Suprapubic skin (tissue), 4 donors: ENCODE measurements at regions not wholly inside any gene's neighbourhood (a gene's known extent, or its start where the extent isn't known, plus 50 kb on each side); places are given as distances from the start of the nearest gene placed in this dataset.

Experiments
- CTCF ChIP-seq, 2 donors: fragments of 200-600 bp in 1 of 2; fragments of 450-650 bp in 1 of 2; sonication (generic) in 1 of 2; IDR thresholded peaks; one replicate each; pipeline ENCODE4 v1.5.1; 2016 to 2019; ENCODE audit warnings: antibody characterized with exemption in 2 of 2, mild to moderate bottlenecking in 1 of 2, moderate library complexity in 1 of 2
- POLR2A ChIP-seq, 2 donors: fragments of 450-650 bp; IDR thresholded peaks; one replicate each; pipeline ENCODE4 v1.6.1; 2017; ENCODE audit warnings: antibody characterized with exemption in 2 of 2, mild to moderate bottlenecking in 2 of 2, moderate library complexity in 2 of 2
- POLR2AphosphoS5 ChIP-seq, 3 donors: sonication (generic); formaldehyde crosslinking; IDR thresholded peaks; one replicate each; pipeline ENCODE4 v1.6.1; 2017; ENCODE audit warnings: antibody characterized with exemption in 3 of 3

- TF ChIP-seq POLR2A (IDR thresholded peaks at IDR 0.05) (no peak), CTCF (IDR thresholded peaks at IDR 0.05) (no peak), POLR2AphosphoS5 (IDR thresholded peaks at IDR 0.05) (no peak)
Observed at GRCh38 chrX:36642052-36642451, 366.1 kb upstream of the FAM47C start.
